ENCODE measurements at regions not wholly inside any gene's neighbourhood (a gene's known extent, or its start where the extent isn't known, plus 50 kb on each side); places are given as distances from the start of the nearest gene placed in this dataset.

DNA sequence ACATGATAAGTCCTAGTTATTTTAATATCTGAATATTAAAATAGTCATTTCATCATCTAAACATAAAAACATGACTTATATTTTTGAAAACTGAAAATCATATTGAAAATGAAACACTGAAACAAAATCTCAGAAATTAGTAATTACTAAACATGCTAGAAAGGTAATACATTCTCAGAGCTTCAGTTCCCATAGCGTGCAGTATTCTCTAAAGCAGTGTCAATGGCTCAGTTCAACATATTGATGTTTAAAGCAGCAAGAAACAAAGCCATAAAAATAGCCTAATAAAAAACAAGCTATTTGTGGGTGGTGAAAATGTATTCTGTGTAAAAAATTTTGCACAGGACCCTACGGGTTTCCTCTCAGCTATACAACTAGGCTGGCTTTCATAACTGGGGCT is 1337.4 kb downstream of the FSCB start:
- no peak for TF ChIP-seq ZFP37 (tag by site-specific recombination; IDR thresholded peaks at IDR 0.05)
- no peak for TF ChIP-seq ZNF658 (tag by site-specific recombination; IDR thresholded peaks at IDR 0.05)
- TF ChIP-seq ZNF248 (tag by site-specific recombination; IDR thresholded peaks at IDR 0.05): no peak
- TF ChIP-seq, protein P1, sequence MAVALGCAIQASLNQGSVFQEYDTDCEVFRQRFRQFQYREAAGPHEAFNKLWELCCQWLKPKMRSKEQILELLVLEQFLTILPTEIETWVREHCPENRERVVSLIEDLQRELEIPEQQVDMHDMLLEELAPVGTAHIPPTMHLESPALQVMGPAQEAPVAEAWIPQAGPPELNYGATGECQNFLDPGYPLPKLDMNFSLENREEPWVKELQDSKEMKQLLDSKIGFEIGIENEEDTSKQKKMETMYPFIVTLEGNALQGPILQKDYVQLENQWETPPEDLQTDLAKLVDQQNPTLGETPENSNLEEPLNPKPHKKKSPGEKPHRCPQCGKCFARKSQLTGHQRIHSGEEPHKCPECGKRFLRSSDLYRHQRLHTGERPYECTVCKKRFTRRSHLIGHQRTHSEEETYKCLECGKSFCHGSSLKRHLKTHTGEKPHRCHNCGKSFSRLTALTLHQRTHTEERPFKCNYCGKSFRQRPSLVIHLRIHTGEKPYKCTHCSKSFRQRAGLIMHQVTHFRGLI (tag by site-specific recombination; IDR thresholded peaks at IDR 0.05): no peak
- no peak for TF ChIP-seq ZNF112 (tag by site-specific recombination; IDR thresholded peaks at IDR 0.05)
- TF ChIP-seq, protein P2, sequence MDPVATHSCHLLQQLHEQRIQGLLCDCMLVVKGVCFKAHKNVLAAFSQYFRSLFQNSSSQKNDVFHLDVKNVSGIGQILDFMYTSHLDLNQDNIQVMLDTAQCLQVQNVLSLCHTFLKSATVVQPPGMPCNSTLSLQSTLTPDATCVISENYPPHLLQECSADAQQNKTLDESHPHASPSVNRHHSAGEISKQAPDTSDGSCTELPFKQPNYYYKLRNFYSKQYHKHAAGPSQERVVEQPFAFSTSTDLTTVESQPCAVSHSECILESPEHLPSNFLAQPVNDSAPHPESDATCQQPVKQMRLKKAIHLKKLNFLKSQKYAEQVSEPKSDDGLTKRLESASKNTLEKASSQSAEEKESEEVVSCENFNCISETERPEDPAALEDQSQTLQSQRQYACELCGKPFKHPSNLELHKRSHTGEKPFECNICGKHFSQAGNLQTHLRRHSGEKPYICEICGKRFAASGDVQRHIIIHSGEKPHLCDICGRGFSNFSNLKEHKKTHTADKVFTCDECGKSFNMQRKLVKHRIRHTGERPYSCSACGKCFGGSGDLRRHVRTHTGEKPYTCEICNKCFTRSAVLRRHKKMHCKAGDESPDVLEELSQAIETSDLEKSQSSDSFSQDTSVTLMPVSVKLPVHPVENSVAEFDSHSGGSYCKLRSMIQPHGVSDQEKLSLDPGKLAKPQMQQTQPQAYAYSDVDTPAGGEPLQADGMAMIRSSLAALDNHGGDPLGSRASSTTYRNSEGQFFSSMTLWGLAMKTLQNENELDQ (tag by site-specific recombination; IDR thresholded peaks at IDR 0.05; ENCODE audit: low read depth): no peak
- TF ChIP-seq ZNF792 (tag by site-specific recombination; IDR thresholded peaks at IDR 0.05): no peak
- TF ChIP-seq MEIS1 (CRISPR knock-in tag; IDR thresholded peaks at IDR 0.05; ENCODE audit: borderline replicate concordance): no peak
- TF ChIP-seq, protein P3, sequence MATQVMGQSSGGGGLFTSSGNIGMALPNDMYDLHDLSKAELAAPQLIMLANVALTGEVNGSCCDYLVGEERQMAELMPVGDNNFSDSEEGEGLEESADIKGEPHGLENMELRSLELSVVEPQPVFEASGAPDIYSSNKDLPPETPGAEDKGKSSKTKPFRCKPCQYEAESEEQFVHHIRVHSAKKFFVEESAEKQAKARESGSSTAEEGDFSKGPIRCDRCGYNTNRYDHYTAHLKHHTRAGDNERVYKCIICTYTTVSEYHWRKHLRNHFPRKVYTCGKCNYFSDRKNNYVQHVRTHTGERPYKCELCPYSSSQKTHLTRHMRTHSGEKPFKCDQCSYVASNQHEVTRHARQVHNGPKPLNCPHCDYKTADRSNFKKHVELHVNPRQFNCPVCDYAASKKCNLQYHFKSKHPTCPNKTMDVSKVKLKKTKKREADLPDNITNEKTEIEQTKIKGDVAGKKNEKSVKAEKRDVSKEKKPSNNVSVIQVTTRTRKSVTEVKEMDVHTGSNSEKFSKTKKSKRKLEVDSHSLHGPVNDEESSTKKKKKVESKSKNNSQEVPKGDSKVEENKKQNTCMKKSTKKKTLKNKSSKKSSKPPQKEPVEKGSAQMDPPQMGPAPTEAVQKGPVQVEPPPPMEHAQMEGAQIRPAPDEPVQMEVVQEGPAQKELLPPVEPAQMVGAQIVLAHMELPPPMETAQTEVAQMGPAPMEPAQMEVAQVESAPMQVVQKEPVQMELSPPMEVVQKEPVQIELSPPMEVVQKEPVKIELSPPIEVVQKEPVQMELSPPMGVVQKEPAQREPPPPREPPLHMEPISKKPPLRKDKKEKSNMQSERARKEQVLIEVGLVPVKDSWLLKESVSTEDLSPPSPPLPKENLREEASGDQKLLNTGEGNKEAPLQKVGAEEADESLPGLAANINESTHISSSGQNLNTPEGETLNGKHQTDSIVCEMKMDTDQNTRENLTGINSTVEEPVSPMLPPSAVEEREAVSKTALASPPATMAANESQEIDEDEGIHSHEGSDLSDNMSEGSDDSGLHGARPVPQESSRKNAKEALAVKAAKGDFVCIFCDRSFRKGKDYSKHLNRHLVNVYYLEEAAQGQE (tag by site-specific recombination; IDR thresholded peaks at IDR 0.05): no peak
- TF ChIP-seq, protein P4, sequence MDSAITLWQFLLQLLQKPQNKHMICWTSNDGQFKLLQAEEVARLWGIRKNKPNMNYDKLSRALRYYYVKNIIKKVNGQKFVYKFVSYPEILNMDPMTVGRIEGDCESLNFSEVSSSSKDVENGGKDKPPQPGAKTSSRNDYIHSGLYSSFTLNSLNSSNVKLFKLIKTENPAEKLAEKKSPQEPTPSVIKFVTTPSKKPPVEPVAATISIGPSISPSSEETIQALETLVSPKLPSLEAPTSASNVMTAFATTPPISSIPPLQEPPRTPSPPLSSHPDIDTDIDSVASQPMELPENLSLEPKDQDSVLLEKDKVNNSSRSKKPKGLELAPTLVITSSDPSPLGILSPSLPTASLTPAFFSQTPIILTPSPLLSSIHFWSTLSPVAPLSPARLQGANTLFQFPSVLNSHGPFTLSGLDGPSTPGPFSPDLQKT (IDR thresholded peaks at IDR 0.05; ENCODE audit: borderline replicate concordance, low read depth, low read length): no peak
- TF ChIP-seq, protein P5, sequence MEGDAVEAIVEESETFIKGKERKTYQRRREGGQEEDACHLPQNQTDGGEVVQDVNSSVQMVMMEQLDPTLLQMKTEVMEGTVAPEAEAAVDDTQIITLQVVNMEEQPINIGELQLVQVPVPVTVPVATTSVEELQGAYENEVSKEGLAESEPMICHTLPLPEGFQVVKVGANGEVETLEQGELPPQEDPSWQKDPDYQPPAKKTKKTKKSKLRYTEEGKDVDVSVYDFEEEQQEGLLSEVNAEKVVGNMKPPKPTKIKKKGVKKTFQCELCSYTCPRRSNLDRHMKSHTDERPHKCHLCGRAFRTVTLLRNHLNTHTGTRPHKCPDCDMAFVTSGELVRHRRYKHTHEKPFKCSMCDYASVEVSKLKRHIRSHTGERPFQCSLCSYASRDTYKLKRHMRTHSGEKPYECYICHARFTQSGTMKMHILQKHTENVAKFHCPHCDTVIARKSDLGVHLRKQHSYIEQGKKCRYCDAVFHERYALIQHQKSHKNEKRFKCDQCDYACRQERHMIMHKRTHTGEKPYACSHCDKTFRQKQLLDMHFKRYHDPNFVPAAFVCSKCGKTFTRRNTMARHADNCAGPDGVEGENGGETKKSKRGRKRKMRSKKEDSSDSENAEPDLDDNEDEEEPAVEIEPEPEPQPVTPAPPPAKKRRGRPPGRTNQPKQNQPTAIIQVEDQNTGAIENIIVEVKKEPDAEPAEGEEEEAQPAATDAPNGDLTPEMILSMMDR (tag by site-specific recombination; IDR thresholded peaks at IDR 0.05): no peak
- TF ChIP-seq ZFP3 (tag by site-specific recombination; IDR thresholded peaks at IDR 0.05; ENCODE audit: low read depth): no peak
- no peak for TF ChIP-seq ZBTB1 (tag by site-specific recombination; IDR thresholded peaks at IDR 0.05)
- TF ChIP-seq, protein P6, sequence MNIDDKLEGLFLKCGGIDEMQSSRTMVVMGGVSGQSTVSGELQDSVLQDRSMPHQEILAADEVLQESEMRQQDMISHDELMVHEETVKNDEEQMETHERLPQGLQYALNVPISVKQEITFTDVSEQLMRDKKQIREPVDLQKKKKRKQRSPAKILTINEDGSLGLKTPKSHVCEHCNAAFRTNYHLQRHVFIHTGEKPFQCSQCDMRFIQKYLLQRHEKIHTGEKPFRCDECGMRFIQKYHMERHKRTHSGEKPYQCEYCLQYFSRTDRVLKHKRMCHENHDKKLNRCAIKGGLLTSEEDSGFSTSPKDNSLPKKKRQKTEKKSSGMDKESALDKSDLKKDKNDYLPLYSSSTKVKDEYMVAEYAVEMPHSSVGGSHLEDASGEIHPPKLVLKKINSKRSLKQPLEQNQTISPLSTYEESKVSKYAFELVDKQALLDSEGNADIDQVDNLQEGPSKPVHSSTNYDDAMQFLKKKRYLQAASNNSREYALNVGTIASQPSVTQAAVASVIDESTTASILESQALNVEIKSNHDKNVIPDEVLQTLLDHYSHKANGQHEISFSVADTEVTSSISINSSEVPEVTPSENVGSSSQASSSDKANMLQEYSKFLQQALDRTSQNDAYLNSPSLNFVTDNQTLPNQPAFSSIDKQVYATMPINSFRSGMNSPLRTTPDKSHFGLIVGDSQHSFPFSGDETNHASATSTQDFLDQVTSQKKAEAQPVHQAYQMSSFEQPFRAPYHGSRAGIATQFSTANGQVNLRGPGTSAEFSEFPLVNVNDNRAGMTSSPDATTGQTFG (tag by site-specific recombination; IDR thresholded peaks at IDR 0.05; ENCODE audit: borderline replicate concordance): no peak

Measured in HEK293 (cell line).